Stimulated activated CD4-positive, alpha-beta T cell treated with anti-CD3 and anti-CD28 coated beads, Interleukin-1b, Interleukin-23, amount 100 ng/mL, for 4 hours (primary cell): ENCODE measurements at regions not wholly inside any gene's neighbourhood (a gene's known extent, or its start where the extent isn't known, plus 50 kb on each side); places are given as distances from the start of the nearest gene placed in this dataset.

Source experiments
- DNase-seq, 2 donors: peaks; one replicate each; pipeline ENCODE4 v3.0.0-alpha.2; 2020; ENCODE audit warnings: low read depth in 2 of 2

GRCh38 chr1:173422456-173422976 is 54.6 kb upstream of the PRDX6 start:
- no peak for DNase-seq

GRCh38 chr1:173423291-173423690 is 53.8 kb upstream of the PRDX6 start:
- no peak for DNase-seq

GRCh38 chr1:173424143-173424542 is 53.0 kb upstream of the PRDX6 start:
- DNase-seq: no peak

DNA sequence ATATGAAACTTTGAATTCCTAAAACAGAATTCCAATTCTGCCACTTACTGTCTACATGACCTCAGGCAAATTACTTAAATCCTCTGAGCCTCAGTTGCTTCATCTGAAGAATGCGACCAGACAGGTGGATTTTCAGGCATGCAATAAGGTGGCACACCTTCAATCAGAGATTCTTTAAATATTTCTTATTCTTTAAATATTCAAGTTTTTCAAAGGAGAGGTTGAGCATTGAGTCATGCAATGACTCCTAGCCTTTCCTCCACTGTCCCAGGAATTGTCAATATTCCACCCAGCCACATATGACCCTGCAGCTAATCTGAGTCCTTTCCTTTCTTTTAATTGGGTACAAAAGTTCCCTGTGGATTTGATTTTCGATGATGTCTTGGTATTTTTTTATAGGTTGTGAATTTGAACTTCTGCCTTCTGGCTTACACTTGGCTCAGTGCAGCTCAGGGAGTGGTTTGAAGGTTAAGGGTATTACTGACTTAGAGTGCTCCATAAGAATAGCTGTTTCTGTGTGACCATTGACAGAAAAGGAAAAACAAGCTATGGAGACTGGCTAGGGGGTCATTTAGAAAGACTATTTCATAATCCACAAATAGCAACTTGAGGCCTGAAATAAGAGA is 52.2 kb upstream of the PRDX6 start:
- no peak for DNase-seq

- no peak for DNase-seq
These were observed 51.1 kb upstream of the PRDX6 start for GRCh38 chr1:173426057-173426456.

GRCh38 chr1:173427146-173428054 is 49.7 kb upstream of the PRDX6 start:
- no peak for DNase-seq
